Fibroblast of skin of scalp (primary cell): ENCODE measurements at regions not wholly inside any gene's neighbourhood (a gene's known extent, or its start where the extent isn't known, plus 50 kb on each side); places are given as distances from the start of the nearest gene placed in this dataset.
"Not testable (repeated sequence)": the region's sequence is repeated elsewhere in the genome, so short reads cannot be mapped to it uniquely, and the experiment has no call there.

Experiments
- DNase-seq: peaks from one replicate; pipeline ENCODE4 v3.0.0-alpha.2; 2013

DNA sequence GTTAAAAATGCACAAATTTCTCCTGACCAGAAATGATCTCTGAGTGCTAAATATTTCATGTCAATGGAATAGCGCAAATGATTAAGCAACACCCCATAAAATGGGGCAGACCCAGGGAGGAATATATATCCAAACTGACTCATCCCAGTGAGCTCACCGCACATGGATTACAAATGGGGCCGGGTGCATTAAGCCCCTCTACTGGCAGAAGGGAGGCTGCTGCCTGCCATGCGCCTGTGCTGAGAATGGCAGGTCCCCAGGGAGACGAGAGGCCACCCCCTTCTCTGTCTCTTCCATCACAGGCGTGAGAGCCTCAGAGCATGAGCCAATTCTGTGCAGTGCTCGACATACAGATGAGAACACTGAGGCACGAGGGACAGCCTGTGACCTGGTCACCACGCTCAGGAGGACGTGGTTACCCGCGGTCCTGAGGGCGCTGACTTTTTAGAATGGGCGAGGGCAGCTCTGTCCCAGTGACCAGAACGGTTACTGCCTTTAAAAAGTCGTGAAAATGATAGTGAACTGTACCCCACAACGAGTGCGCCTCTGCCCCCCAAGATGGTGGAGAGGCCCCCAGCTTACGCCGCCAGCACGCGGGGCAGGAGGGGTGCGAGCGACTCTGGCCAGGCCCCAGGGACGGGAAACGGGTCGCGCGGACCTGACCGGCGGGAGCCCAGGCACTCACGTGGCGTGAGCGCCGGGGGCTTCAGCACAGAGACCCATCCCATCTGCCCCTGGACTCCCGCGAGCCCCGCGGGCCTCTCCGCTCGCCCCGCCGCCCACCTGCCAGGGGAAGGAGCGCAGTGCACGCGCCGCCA, 130.2 kb upstream of the ALDH3B2 start:
- DNase-seq: peak; percentile 89

DNA sequence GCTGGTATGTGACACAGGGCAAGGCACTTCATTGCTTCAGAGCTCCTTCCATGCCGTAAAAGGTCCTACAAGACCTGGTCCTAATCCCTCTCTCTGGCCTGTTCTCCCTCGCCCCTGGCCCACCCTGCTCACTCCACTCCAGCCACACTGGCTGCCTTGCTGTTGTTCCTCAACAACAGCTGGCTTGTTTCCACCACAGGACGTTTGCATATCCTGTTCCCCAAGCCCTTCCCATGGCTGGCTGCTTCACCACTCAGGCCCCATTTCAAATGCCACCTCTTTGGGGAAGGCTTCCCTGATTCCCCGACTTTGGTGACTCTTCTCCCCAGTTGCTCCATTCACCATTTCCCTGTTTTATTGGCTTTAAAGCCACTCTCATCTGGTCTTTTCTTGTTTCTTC, 129.1 kb upstream of the ALDH3B2 start:
- not testable (repeated sequence) for DNase-seq

DNA sequence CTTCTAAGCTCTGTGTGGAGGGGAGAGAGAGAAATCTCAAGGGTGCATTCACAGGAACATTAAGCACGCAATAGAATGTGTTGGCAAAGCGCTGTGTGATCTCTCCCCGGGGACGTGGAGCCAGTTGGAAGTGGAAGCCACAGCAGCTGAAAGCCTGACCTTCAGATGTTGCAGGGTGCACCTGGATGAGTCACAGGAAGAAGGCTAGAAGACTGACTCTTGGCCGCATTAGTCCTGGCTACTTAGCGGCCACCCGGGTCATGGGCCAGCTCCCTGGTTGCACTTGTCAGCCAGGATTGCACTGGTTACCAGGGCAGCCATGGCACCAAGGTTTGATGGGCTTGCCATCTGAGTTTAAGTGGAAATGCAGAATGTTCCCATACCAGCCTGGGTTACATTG, 128.6 kb upstream of the ALDH3B2 start:
- DNase-seq: not testable (repeated sequence)

DNA sequence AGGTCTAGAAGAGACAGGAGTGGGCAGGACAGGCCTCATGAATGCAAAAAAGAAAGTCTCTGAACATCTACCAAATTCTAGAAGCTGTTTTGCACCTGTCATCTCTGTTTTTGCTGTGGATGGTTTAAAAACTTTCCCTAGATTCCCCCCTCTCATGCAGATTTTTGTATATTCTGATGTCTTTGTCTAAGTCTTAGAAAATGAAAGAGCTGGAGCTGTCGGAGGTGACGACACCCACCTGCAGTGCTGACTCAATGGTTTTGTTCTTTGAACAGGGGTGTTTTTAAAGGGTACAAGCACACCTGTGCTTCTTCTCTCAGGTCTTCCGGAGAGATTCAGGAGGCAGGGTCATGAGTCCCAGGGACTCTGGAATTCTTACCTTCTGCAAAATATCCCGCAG, 128.2 kb upstream of the ALDH3B2 start:
- DNase-seq: not testable (repeated sequence)

DNA sequence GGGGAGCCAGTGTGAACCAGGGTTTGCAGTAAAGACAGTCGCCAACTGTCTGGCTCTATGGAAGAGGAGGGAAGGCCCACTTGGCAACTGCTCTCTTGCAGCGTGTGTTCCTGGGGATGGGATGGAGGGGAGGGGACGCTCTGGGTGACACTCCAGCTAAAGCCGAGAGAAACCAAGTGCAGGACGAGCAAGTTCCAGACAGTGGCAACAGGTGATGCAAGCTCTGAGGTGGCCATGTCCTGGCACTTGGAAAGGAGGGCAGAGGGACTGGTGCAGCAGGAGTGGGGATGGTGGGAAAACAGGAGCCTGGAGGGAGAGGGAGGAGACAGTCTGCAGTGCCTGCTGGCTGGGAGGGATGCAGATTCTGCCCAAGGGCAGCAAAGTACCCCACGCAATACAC, 127.0 kb upstream of the ALDH3B2 start:
- not testable (repeated sequence) for DNase-seq

DNA sequence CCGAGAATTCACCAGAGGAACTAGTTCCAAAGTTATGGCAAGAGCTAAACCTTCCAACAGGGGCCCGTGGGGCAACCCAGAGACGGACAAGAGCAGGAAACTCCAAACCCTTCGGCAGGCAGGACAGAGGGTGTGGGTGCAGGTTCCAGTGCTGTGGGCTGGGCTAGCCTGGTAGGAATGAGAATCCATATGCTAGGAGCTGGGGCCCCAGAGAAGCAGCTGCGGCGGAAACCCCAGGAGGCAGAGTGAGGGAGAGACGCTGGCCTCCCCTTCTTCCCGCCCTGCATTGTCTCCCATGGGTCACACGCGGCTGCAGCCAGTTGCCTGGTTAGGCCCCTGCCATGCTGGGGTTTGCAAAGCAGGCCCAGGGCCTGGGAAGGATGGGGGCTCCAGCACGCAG, 126.2 kb upstream of the ALDH3B2 start:
- DNase-seq: not testable (repeated sequence)

DNA sequence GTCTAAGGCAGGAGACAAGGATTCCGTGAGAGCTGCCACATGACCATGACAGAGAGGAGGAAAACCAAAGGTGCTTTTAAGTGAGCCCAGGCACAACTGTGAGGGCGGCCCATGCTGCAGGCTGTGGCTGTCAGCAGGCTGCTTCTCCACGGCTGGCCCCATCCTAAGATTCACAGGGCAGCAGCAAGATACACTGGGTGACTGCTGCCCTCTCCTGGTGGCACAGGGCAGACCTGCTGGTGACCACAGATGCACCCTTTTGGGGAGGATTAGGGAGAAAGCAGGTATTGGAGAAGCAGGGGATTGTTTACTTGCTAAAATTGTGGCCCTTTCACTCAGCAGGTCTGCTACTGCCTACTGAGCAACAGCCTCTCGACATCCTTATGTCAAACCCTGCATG, 125.4 kb upstream of the ALDH3B2 start:
- not testable (repeated sequence) for DNase-seq

DNA sequence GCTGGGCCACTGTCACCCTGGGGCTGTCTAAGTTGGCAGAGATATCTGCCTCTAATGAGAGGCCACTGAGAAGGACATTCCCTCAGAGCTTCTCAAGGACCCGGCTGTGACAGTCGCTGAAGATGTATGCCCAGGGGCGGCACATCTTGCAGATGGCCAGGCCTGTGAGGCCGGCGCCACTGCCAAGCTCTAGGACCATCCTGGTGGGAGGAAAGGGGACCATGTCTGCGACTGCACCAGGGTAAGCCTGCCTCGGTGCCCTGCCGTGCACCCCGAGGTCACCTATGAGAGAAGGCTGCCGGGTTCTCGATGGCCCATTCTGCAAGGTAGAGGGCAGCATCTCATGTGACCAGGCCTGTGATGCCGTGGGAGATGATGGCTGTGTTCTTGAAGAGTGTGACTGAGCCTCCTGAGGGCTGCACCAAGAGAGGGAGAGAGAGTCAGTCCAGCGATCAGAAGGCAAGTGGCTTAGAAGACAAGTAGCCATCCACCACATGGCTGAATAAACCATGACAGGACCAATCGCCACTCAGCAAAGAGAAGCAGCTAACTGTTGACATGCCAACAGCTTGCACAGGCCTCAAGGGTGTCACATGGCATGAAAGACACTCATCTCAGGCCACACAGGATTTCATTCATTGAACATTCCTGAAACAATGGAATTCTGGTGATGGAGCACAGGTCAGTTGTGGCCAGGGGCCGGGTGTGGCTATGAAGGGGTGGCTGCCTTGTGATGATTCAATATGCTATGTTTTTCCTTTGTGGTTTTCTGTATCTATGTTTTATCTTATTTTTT, 123.5 kb upstream of the ALDH3B2 start:
- DNase-seq: peak; percentile 47

DNA sequence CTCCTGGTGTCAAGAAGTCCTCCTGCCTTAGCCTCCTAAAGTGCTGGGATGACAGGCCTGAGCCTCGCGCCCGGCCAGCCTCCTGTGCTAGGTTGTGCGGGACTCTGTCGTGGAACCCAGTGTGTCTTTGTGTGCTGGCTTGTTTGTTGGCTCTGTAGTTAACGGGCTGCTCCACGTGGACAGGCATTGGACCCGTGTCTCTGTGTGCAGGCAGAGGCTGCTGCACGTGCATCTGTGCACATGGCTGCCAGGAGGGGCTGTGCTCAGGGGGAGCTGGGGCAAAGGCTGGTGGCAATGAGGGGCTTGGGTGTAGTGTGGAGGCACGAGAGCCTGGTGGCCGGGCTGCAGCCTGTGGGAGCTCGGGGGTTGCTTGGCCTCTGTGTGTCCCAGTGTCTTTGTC, 121.3 kb upstream of the ALDH3B2 start:
- no peak for DNase-seq

DNA sequence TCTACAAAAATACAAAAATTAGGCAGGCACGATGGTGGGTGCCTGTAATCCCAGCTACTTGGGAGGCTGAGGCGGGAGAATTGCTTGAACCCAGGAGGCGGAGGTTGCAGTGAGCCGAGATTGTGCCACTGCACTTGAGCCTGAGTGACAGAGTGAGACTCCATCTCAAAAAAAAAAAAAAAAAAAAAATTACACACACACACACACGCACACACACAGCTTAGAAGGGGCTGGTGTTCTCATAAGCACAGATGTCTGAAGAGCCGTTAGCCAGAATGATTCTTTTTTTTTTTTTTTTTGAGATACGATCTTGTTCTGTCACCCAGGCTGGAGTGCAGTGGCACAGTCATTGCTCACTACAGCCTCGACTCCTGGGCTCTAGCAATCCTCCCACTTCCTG, 119.3 kb upstream of the ALDH3B2 start:
- DNase-seq: not testable (repeated sequence)

DNA sequence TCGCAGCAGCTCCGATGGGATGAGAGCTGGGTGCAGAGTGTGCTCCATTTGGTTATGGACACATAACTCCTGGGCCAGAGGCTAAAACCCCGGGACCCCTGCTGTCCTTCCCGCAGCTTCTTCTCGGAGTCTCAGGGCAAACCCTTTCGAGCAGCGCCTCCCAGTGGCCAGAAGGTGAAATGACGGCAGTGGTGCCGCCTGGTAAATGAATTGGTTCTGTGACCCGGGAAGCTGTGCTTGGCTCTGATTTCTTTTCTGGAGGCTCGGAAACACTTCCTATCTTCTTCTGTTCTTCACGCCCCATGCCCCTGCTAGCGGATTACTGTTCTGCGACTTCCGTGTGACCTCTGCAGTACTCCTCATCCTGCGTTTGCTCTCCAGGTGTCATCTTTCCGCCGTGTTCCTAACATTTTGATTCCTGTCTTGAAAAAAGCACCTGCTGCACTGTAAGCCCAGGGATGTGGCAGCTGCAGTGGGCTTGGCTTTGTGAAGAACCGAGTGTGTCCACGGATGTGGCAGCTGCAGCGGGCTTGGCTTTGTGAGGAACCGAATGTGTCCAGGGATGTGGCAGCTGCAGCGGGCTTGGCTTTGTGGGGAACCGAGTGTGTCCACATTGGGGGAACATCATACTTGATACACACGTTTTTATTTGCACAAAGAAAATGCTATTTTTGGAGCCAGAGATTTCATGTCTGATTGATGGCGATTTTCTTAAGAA, 118.0 kb upstream of the ALDH3B2 start:
- not testable (repeated sequence) for DNase-seq

DNA sequence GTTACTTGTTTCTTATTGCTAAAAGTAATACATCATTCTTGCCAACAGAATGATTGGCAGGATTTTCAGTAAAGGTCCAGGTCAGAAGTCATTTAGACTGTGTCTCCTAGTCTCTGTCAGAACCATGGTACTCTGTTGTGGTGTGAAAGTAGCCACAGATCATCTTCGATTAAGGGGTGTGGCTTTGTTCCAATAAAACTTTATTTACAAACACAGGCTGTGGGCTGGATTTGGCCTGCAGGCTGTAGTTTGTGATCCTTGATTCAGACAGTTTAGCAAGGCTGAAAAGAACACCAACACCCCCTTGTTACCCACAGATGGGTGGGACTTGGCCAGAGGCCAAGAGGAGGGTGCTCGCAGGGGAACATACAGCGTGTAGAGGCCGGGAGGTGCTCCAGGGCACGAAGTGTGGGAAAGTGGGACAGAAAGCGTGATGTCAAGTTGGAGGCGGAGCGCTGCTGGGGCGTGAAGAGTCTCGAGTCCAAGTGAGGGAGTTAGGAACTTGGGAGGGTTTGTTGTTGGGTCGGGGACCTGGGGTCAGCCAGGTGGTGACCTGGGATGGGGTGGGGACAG, 117.3 kb upstream of the ALDH3B2 start:
- peak; percentile 10 for DNase-seq

DNA sequence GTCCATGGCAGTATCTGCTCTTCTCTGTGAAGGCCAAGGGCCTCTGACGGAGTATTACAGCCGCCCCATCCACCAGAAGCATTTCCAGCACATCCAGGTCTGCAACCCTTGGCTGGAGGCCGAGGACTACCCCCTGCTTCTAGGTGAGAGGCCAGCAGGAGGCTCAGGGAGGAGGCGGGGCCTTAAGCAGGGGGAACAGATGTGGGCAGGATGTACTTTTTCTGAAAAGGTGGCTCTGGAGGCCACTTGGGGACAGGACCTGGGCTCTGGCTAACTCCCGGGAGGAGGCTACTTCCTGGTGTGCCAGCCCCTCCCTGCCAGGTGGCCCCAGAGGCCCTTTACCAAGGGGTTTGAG, 113.9 kb upstream of the ALDH3B2 start:
- DNase-seq: not testable (repeated sequence)

DNA sequence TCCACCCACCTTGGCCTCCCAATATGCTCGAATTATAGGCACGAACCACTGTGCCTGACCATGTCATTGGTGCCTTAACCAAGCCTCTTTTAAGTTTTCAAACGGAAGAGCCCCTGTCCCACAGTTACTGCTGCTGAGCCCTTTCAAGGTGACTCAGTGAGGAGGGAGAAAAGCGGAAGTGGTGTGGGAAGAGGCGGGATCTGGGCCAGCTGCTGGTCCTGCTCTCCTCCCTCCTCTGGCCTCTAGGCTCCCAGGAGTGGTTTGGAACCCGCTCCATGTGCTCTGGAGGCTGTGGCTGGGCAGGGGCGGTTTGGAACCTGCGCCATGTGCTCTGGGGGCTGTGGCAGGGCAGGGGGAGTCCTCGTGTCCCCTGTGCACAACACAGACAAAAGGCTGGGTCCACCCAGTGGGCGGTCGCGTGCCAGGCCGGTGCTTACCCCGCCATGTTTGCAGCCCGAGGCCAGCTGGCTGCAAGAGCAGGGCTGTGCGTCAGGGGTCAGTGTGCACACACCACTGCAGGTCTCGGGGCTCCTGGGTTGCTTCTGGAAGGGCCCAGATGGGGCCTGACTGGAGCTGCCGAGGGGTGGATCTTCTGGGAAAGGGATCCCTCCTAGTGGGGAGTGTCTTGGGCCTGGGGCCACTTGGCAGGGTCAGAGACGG, 113.4 kb upstream of the ALDH3B2 start:
- DNase-seq: not testable (repeated sequence)

DNA sequence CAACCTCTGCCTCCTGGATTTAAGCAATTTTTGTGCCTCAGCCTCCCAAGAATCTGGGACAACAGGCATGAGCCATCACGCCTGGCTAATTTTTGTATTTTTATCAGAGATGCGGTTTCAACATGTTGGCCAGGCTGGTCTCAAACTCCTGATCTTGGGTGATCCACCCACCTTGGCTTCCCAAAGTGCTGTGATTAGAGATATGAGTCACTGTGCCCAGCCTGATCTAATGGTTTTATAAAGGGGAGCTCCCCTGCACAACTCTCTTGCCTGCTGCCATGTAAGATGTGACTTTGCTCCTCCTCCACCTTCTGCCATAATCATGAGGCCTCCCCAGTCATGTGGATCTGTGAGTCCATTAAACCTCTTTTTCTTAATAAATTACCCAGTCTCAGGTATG, 107.5 kb upstream of the ALDH3B2 start:
- DNase-seq: not testable (repeated sequence)

DNA sequence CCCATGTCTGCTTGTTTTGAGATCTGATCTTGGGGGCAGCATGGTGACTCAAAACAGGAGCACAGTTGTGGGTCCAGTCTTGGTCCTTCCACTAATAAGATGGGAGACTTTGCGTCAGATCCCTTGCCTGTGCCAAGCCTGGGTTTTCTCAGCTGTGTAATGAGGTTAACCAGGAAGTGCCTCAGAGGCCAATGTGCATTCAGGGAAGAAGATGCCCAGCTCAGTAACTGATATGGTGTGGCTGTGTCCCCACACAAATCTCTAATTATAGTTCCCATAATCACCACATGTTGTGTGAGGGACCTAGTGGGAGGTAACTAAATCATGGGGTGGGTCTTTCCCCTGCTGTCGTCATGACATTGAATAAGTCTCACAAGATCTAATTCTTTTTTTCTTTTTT, 107.1 kb upstream of the ALDH3B2 start:
- DNase-seq: not testable (repeated sequence)

DNA sequence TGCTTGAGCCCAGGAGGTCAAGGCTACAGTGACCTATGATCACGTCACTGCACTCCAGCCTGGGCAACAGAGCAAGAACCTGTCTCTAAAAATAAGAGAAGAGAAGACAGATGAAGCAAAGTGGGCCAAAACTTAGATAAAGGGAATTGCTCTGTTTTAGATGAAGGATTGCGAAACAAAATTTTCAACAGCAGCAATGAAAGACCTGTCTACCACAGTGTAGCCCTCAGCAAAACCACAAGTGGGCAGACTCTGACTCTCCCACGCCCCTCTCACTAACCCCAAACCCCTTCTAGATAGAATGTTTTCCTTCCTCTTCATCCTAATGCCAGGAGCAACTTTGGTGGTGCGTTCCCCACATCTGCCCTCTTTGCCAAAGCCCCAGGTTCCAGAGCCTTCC, 105.6 kb upstream of the ALDH3B2 start:
- DNase-seq: no peak

DNA sequence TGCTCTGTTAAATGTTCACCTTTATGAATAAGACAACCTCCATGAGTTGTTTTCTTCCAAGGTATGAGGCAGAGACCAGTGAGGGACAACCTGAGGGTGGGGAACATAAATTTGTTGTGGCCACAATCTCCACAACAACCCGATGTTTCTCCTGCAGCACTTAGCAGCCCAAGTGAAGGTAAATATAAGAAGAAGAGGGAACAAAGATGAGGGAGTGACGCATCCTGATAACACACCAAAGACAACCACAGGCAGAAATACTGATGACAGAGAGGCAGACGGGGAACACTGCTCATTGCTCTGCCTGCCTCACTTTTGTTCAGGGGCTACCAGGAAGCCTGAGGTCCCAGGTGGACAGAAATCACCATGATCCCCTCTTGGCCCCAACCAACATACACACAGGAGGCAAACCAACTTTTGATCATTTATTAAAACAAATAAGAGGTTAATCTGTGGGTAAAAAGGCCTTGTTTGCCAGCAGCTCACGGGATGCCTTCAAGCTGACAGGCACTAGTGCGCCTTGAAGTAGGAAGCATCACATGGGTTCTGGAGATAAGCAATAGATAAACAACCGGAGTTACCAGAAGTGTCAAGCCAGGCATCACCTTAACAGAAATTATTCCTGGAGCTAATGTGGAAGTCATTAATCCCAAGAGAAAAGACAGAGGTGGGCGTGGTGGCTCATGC, 104.9 kb upstream of the ALDH3B2 start:
- DNase-seq: not testable (repeated sequence)

DNA sequence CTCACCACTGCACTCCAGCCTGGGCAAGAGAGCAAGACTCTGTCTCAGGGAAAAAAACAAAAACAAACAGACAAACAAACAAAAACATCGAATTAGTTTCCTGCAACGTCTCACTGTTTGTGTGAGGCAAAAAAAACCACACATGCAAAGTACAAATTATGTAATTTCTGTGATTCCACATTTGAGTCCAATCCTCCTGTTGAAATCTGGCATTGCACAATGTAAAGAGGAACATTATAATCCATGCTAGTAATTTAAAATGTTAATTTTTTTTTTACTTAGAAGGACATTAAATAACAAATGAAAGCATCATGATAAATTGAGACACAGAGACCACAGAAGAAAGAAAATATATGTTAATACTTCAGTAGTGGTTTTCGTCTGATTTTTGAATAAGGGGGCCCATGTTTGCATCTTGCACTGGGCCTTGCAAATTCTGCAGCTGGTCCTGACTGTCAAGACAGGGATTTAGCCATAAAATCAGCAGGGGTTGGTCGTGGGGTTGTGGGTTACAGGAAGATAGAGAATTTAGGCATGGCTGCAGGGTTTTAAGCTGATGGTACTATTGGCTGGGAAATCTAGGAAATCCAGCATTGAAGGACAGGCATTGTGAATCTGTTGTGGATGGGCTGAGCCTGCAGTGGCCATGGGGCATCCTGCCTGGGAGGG, 102.6 kb upstream of the ALDH3B2 start:
- no peak for DNase-seq

DNA sequence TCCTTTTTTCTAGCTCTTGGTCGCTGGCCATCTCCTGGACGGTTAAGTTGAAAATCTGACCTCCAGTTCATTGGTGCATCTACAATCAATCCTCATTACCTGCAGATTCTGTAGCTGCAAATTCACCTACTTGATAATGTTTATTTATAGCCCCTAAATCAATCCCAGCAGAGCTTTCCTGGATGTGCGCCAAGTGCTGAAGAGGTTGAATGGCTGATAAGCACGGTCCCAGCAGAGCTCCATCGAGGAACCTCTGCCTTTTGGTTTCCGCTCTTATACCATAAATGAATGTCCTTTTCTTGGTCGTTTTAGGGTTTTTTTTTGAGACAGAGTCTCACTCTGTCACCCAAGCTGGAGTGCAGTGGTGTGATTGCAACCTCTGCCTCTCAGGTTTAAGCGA, 99.8 kb upstream of the ALDH3B2 start:
- DNase-seq: not testable (repeated sequence)
